NCI-H446 treated with DMSO at 0.1 percent for 48 hours (cell line): ENCODE measurements at regions not wholly inside any gene's neighbourhood (a gene's known extent, or its start where the extent isn't known, plus 50 kb on each side); places are given as distances from the start of the nearest gene placed in this dataset.
"Not testable (repeated sequence)": the region's sequence is repeated elsewhere in the genome, so short reads cannot be mapped to it uniquely, and the experiment has no call there.

Source experiments
- DNase-seq: peaks from one replicate; lab custom pipeline; 2025; lab: John Stamatoyannopoulos, UW

DNA sequence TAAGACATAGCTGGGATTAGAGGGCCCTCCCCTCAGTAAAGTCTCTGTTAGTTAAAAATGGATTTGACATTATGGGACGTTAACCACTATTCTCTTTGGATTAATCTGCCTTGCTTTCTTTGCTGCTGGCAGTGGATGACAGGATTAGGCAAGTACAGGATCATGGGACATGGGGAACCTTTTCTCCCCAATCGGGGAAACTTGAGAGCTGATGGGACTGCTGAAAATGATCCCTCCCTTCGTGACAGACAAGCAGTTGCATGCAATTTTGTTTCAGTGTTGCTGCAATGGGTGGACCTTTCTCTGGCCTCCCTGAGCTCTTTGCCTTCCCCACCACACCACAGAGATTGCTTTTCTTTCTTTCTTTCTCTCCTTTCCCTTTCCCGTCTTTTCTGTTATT, 120.2 kb upstream of the BANK1 start:
- no peak for DNase-seq

DNA sequence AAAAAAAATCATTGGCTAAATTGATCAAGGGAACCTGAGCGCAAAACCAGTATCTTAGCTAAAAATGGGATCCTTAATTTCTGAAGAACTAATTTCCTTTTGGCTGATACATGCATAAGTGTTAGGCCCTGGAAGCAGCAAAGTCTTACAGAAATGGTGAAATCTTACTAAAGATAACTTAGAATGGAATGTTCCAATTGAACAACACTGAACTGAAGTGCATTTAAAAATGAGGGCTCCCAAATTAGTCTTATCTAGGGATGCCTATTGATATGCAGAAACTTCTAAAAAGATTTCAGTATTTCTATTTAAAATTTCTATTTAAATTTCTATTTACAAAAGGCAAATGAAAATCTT, 120.7 kb upstream of the BANK1 start:
- no peak for DNase-seq

DNA sequence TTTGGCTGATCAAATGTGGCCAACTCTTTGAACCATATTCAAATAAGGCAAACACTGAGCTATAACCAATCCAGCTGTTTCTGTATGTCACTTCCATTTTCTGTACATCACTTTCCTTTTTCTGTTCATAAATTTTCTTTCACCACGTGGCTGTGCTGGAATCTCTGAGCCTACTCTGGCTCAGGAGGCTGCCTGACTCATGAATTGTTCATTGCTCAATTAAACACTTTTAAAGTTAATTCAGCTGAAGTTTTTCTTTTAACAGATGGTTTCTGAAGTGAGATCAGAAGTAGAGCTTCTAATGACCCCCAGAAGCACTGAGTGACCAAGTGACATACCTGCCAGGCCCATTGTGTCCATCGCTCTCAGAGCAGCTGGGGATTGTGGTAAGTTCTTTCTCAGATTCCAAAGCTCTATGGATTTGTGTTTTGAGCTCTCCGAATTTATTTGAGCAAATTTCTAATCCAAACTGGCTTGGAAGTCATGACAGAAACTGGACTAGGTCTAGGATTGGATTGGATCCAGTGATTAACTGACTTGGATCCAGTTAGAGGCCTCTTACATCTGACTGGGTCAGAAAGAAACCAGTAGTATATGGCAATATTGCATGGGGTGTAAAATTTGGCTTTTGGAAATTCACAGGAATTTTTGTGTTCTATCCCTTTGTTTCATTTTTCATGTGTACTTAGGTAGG, 121.2 kb upstream of the BANK1 start:
- DNase-seq = peak; percentile 79

DNA sequence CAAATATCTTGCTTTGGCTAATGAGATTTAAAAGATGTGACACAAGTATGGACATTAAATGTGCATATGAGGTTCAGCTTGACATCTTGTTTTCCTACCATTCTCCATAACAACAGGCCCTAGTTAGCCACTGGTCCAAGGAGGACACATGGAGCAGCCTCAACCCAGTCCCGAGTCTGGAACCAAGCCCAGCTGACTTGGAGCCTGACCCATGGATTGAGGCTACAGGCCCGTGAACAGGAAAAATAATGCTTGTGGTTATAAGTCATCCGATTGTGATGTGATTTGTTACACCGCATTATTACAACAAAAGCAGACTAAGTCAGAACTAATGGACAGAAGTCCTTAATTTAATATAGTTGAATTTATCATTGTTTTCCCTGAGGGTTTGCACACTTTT, 123.2 kb upstream of the BANK1 start:
- peak; percentile 63 for DNase-seq

DNA sequence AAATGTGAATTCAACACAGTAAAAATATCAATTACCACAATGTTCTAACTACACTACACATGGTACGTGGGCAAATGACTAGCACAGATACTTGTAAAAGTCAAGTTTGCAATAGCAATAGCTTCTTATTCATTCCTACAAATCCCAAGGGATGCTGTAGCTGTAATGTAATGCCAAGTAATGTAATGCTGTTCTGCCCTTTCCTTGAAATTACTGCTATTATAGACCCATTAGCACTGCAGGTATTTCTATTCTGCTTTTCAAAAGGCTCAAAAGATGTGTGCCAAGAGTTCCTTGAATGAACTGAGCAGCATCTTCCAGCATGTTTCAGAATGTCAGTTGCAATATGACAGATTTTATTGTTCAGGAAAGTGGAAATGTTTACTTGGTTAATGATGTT, 129.9 kb upstream of the BANK1 start:
- peak; percentile 78 for DNase-seq

DNA sequence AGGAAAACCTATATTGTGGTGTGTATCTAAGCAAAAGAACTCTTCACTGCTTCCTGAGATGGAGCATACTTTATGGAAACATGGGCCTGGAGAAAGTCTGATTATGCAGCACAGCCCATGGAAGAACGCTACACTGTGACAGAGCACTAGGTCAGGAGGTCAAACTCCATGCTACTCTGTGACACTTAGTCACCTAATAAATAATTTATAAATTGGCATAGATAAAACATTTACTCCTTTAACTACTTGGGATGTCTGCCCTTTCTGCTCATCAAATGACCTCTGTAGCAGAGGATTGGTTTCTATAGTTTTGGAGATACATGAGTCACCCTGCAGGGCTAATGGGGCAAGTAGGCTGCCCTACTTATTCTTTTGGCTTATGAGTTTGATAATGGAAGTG, 134.7 kb upstream of the BANK1 start:
- DNase-seq = no peak

DNA sequence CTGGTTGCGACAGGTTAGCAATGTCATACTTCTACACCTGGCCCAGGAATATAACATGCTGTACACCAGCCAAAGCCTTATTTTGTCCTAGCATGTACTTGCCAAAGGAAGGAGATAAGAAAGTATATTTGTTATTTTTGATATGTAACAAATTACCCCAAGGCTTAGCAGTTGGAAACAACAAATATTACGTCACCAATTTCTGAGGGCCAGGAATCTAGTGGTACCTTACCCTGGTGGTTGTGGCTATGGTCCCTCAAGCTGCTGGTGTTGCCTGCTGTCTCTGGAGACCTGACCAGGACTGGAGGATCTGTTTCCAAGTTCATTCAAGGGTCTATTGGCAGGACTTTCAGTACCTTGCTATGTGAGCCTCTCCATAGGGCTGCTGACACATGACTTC, 135.5 kb upstream of the BANK1 start:
- DNase-seq = no peak

DNA sequence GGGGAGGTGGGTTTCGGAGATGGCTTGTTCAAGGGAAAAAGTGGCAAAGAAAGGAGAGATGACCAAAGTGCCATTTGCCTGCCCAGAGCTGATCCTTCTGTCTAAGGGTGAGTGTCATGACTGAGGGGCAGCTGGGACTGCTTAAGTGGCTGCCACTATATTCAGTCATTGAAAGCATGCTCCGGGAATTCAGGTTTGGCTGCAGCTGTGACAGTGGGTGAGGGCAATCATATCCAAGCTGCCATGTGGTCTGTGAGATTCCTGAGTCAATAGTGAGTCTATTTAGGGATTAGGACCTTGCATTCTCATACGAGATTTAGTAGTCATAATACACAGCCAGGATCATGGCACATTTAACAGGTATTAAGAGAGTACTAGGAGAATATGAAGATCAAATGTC, 138.8 kb upstream of the BANK1 start:
- DNase-seq = peak; percentile 81

DNA sequence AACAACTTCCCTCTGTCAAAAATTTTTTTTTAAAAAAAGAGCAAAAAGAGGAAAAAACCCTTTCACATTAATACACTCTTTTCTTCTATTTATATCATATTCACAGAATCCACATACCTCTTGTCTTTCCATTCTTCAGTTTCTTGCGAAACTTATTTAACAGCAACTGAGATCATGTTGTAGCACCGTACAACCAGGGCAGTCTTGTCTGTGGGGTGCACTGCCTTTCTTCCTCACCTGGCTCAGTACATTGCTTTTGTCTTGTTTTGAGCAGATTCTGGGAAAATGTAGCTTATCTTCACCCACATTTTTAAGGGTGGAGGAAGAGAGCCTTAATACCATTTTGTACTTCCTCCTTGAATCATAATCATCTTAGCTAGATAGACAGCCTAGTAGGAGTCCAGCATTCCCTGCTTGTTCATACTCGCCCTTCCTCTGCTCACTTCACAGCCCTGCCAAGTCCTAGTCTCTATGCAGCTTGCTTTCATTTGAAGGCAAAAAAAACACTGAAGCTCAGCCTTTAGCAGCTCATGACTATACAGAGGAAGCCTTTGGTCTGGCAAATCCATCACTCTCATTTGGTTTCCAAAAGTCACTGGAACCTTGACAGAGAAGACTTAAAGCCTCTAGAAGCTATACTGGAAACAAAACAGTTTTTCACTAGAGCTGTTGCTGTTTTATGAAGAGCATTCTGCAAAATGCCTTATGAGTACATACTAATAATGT, 140.6 kb upstream of the BANK1 start:
- peak; percentile 97 for DNase-seq

DNA sequence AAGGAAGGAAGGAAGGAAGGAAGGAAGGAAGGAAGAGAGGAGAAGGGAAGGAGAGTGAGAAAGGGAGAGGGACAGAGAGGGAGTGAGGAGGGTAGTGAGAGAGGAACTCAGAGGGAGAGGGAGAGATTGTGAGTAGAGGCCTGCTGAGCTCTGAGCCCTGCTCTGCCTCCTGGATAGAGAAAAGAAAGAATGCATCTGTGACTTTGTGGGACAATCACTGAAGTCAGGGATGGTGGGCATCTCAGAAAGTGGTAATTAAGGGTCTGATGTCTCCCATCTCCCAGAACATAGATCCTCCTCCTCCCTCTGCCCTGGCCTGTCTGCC, 142.9 kb upstream of the BANK1 start:
- DNase-seq = no peak

DNA sequence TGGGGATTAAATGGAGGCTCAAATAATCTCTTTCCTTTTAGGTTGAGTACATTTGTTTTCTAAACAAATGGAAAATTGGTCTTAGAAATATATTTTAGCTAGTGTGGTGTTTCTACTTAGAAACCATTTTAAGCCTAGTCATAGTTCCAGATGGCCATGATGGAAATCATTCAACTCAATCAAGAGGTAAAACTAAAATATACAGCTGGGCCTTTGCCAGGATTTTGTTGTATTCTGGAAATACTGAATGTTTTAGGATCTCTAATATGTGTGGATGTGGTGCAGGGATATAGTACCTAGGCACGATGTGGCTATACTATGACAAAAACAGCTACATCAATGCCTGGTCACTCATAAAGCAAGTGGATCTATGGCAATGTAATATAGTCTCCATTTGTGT, 146.0 kb upstream of the BANK1 start:
- DNase-seq = peak; percentile 50

DNA sequence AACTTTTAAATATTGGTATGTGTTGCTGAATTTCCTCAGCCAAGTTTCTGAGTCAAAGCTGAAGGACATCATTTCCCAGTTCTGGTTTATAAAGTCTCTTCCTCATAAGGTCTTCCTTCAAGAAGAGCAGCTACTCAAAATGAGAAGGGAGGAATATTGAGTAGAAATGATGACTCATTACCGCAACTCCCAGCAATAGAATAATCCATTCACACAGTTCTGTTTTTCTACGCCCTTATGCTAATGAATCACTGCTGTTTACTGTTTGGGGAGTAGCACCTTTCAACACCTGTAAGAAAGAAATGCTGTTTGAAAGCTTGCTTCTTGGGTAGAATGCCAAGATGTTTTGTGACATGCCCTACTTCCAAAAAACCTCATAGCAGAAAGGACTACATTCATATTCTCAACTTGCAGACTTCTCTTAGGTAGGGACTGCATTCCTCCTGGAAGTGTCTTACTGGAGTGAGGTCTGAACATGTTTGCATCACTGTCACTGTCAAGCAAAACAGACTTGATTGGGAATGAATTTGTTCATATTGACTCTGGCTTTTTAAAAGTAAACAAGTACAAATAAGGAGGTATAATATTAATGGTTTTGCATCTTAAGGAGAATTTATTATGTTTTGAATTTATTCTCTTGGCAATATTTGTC, 147.2 kb upstream of the BANK1 start:
- DNase-seq = no peak

DNA sequence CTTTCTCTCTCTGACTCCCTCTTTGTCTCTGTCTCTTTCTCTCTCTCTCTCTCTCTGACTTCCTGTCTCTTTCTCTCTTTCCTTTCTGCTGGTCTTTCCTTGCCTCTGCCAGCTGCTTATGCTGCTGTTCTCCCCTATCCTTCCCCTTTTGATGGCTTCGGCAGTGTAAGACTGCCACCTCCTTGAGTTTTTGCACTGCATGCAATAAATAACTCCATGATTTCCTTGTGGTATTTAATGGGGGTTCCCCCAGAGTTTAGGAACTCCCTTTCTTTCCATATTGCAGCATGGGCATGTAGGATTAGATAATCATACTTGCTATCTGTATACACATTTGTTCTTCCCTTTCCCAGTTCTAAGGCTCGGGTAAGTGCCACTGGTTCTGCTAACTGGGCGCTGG, 157.8 kb upstream of the BANK1 start:
- not testable (repeated sequence) for DNase-seq

DNA sequence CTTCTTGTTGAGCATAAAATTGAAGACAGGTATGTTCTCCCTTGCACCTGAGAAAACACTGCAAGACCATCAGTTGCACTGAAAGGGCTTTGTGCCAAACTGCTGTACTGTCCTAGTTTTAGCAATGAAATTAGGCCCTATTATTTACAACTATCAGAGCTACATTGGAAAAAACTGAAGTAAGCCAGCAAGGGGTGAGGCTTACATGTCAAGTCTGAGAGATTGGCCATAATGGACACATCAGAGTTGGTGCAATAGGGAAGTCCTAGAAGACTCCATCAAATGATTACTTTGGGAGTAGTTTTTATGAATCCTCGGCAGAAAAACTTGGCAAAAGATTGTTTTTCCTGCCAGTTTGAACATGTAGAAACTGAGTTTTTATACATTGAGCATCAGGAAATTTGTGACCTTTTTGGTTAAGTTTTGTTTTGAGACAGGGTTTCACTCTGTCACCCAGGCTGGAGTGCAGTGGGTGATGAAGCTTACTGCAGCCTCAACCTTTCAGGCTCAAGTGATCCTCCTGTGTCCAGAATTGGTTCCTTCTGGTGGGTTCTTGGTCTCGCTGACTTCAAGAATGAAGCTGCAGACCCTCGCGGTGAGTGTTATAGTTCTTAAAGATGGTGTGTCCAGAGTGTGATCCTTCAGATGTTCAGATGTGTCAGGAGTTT, 160.1 kb upstream of the BANK1 start:
- DNase-seq = no peak

DNA sequence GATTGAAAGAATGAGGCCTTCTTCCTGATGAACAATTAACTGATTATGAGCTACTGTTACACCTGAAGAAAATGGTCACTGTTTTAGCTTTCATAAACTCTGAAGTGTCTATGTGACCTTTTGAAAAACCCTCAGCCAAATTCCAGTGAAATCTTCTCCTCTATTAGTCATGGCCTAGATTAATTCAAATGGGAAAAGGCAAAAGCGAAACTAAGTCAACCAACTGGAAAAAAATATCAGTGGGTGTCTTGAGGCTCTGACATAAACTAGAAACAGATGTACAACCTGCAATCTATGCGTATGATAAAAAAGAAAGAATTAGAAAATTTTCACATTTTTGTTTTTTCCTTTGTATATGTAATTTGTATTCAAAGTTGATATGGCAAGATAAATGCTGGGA, 169.4 kb upstream of the BANK1 start:
- DNase-seq = no peak

DNA sequence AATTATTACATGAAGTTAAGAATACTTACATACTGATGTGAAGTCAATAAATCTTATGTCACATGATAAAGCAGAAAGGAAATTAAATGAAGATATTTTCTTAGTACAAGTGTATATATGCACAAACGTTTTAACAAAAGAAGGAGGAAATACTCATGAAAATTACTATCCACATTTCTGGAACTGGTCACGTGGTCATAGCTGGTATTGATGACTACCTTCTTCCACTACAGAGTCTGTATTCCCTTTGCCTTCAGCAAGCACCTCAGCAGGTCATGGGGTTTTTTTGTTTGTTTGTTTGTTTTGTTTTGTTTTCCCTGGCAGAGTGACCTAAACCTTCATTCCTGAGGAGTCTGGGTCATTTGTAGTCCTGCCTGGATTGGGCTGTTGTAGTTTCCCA, 174.9 kb upstream of the BANK1 start:
- no peak for DNase-seq

DNA sequence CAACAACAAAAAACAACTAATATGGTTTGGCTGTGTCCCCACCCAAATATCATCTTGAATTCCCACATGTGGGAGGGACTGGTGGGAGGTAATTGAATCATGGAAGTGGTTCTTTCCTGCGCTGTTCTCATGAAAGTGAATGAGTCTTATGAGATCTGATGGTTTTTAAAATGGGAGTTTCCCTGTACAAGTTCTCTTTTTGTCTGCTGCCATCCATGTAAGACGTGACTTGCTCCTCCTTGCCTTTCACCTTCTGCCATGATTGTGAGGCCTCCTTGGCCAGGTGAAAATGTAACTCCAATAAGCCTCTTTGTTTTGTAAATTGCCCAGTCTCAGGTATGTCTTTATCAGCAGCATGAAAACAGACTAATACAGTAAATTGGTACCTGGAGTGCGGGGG, 183.5 kb upstream of the BANK1 start:
- not testable (repeated sequence) for DNase-seq

DNA sequence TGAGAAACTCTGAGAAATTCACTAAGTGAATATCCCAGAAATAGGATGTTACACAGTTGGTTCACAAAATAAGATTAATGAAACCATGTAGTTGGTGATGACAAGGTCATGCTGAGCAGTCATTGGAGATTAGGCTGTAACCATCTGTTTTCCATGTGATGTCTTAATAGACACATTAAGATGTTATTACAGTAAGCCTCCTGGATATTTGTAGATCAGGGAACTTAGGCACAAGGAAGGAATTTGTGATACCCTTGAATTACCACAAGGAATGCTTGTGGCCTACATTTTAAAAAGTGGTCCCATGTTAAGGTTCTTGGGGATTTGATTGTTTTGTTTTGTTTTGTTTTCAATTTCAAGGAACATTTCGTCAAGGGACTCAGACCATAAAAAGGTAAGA, 185.6 kb upstream of the BANK1 start:
- DNase-seq = peak; percentile 60

DNA sequence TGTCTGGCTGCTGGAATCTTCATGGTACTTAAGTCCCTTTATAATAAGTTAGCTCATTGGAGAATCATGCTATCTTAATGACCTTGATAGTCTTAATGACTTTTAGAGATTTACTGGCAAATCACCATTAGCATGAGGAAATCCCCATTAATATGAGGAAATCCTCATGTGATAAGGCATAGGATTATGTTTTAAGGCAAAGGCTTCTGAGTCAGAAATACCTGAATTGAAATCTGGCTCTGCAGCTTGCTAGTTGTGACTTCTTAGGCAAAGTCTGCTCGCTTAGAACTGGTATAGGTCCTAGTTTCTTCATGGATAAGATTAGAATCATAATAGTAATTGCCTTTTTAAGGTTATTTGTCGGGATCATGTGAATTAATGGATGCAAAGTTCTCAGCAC, 190.2 kb upstream of the BANK1 start:
- no peak for DNase-seq

DNA sequence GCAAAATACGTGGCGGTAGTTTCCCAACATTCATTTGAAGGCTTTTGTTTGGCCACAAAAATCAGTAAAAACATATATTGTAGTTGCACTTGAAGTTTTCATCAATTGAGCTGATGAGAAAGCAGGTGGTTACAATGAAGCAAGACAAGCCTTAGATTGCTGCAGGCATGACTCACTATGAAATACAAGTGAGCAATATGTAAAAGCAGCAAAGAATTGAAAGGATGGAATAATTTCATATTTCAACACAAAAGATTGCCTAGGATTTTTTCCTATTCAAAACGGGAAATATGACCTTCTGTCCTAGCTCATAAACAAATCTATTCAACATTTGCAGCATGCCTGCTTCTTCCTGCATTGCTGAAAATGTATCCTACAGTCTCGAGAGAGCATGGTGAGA, 190.9 kb upstream of the BANK1 start:
- no peak for DNase-seq

DNA sequence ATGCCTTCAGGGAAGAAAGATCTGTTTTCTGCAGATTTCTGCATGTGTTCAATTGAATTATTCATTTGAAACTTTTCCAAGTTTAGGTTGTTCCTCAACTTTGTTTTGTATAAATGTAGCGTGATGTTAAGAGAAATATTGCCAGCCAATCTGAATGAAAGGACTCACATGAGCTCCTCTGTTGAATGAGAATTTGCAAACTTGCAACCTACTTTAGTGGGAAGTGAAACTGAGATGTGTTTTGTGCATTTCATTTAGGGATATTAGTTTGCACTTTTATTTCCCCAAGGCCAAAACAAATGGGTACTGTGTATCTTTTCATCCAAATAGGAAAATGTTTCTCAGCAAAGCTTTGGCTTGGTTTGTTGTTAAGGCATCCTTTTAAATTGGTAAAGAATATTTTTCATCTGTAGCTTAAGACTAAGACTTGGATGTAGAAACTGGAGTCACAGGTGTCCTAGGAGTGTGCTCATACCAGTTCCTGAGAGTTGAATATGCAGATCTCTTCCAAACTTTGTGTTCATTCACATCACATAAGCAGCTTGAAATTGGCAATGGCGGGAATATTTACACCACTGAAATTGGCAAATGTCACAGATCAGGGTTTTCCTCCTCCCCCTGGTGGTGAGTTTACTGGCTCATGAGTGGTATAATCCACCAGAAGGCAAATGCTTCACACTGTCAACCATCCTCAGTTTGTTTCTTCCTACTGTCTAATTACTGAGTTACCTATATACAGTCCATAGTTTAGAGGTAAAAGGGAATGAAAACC, 193.6 kb upstream of the BANK1 start:
- DNase-seq = peak; percentile 75

DNA sequence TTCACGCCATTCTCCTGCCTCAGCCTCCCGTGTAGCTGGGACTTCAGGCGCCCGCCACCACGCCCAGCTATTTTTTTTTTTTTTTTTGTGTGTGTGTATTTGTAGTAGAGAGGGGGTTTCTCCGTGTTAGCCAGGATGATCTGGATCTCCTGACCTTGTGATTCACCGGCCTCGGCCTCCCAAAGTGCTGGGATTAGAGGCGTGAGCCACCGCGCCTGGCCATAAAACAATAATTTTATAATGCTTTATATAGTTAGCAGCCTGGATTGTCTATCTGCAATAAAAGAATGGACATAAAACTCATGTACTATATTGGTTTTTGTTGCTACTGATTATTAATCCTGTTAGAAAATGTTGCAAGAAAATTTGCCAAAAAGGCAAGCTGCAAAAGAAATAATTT, 195.9 kb upstream of the BANK1 start:
- DNase-seq = no peak
